T-helper 2 cell (primary cell): ENCODE measurements at regions not wholly inside any gene's neighbourhood (a gene's known extent, or its start where the extent isn't known, plus 50 kb on each side); places are given as distances from the start of the nearest gene placed in this dataset.
"Not testable (repeated sequence)": the region's sequence is repeated elsewhere in the genome, so short reads cannot be mapped to it uniquely, and the experiment has no call there.

Source experiments
- DNase-seq, 5 experiments: peaks; one replicate each; pipeline versions ENCODE4 v3.0.0 to v3.0.0-alpha.2; 2012 to 2022

DNA sequence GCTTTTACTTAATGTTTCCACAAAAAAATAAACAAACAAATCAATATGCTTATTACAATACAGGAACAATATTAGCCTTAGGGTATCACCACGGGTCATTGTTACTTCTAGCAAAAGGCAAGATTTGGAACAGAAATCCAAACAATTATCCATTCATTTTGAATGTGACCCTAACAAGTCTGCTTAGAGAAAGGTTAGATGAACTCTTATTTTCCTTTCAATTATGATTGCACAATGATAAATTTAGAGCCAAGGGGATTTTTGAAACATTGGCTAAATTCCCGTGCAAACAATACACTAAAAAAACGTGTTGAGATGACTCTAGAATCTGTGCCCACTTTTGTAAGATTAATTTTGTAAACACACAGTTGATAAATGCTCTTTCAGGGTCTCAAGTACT is 474.7 kb downstream of the PCDH7 start:
- no peak for DNase-seq

GRCh38 chr4:31199644-31200043 is 479.5 kb downstream of the PCDH7 start:
- DNase-seq, result no peak

DNA sequence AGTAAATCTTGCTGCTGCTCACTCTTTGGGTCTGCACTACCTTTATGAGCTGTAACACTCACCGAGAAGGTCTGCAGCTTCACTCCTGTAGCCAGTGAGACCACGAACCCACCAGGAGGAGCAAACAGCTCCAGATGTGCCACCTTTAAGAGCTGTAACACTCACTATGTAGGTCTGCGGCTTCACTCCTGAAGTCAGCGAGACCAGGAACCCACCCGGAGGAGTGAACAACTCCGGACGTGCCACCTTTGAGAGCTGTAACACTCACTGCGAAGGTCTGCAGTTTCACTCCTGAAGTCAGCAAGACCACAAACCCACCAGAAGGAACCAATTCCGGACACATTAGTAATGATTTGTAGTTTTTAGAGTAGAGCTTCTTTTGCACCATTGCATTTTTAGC is 481.9 kb downstream of the PCDH7 start:
- DNase-seq, result not testable (repeated sequence)

DNA sequence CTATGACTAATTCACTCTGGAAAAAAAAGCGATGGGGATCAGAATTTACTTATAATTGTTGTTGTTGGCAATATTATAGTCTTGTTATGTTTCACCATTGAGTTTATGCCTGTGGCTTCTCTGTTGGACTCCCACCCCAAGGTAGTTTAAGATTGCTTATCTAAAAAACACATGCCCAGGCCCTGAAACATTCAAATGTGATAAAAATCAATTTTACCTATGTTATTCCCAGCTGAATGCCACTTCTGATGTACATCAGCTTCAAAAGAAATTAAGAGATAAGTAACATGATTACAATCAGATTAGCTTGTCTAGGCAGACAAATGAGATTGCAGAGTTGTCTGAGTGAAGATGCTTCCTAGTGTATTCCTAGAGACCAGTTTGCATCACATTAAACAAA is 484.7 kb downstream of the PCDH7 start:
- DNase-seq, result no peak

DNA sequence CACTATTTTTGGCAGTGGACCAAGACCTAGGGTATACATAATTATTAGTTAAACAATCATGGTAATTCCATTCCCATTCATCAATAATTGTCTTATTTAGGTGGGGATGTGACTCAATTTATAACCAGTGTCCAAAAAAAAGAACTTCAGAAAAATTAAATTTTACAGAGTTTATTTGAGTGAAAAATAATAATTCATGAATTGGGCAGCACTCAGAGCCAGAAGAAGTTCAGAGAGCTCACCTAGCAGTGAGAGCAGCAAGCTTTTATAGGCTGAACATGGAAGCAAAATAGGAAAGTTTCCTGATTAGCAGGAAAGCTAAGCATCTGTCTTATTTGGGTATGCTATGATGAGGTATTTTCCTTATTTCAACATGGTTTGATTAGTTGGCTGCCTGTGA is 500.8 kb downstream of the PCDH7 start:
- DNase-seq, result no peak

GRCh38 chr4:31228068-31228467 is 507.9 kb downstream of the PCDH7 start:
- no peak for DNase-seq

- DNase-seq, result no peak
These were observed 510.4 kb downstream of the PCDH7 start for GRCh38 chr4:31230594-31230993.

DNA sequence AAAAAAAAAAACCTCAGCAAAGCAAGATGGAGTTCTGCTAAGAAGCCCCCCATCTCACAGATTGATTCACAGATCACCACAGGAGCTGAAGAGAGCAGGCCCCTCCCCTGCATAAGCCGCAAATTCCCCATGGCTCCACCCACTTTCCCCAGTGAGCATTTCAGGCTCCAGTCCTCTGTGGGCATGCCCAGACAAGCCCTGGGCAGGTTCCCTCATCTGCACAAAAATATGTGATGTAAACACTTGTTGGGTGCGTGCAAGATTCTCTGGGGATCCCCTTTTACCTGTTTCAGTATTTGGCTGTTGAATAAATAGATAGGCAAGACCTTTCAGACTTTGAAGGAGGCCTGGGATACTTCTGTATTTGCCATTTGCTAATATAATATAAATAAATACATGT is 514.3 kb downstream of the PCDH7 start:
- DNase-seq, result peak in 1 of 5 experiments; percentile 31

GRCh38 chr4:31234901-31235300 is 514.7 kb downstream of the PCDH7 start:
- DNase-seq, result no peak

DNA sequence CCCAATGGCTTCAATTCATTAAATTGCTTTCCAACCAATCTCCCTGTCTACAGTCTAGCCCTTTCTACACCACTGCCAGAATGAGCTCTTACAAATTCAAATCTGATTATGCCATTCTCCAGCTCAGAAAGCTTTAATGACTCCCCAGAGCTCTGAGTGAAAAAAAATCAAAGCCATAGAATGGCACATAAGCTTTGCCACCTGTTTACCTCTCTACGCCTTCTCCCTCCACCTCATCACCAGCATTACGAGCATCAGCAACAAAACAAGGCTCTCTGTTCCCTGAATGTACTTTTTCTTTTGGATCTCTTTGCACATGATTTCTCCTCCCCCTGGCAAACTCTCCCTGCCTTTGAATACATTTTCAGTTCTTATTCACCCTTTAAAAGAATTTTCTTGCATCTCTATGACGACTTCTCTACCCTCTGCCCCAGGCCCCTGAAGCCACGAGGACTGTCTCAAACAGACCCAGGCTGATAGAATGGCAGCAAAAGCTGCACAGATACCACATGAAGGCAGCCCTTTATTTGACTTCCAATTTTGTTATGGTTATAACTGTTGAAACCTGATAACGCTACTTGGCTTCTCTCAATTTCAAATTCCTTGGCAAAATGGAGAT is 516.0 kb downstream of the PCDH7 start:
- no peak for DNase-seq

DNA sequence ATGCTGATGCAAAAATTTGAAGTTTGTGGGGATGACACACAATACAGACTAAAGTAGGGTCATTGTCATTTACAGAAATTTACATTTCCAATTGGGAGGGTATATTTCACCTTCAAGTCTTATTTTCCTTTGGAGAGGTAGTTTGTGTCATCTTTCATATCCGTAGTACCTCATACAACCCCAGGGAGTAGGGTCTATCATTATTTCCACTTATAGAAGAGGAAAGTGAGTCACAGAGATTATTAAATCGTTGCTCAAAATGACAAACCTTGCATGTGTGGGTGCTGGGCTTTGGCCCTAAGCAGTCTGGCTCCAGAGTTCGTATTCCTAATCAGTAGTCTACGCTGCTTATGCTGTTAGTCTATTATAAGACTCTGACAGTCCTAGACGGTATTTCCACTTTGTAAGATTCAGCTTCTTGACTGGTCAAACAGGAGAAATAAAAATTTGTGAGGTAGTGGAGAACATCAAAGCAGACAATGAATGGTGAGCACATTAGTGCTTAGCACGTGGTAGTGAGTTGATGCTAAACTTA is 516.5 kb downstream of the PCDH7 start:
- DNase-seq, result no peak

- DNase-seq, result no peak
These were observed 517.1 kb downstream of the PCDH7 start for GRCh38 chr4:31237233-31237632.

DNA sequence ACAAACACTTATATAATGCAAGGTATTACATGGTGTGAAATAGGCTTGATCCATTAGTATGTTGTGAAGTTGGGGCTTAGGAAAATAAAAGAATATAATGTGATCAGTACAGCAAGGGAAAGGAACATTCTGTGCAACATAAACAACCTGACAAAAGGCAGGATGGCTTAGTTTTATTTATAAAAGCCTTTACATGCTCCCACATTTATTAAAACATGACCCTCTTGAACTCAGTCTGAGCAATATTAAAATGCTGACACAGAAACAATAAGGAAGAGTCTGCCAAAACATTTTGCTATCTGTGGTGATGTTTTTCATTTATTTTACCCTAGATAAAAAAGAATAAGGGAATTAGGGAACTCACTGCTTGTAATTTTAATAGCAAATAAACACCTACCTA is 519.7 kb downstream of the PCDH7 start:
- DNase-seq, result no peak

DNA sequence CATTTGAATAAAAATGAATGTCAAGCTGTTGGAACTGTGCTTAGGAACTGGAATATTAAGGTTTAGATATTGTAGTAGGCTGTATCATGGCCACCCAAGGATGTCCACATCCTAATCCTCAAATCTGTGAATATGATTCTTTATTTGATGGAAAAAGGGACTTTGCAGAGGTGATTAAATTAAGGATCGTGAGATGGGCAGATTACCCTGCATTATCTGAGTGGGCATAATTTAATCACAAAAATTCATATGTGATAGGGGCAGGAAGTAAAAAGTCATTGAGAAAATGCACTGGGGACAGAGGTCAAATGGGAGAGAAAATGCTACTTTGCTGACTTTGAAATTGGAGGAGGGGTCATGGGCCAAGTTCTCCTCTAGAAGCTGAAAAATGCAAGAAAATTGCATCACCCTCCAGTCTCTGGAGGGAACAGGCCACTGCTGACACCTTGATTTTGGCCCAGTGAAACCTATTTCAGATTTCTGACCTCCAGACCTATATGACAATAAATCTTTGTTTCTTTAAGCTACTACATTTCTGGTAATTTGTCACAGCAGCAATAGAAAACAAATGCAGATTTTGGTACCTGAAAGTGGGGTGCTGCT is 521.4 kb downstream of the PCDH7 start:
- no peak for DNase-seq

DNA sequence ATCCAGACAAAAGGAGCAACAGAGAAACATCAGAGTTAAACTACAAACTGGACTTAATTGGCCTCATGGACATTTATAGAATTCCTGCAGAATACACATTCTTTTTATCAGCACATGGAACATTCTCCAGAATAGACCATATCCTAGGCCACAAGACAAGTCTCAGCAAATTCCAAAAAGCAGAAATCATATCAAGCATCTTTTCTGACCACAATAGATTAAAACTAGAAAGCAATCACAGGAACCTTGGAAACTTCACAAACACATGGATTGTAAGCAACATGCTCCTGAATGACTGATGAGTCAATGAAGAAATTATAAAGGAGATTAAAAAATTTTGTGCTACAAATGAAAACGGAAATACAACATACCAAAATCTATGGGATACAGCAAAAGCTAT is 526.7 kb downstream of the PCDH7 start:
- no peak for DNase-seq

DNA sequence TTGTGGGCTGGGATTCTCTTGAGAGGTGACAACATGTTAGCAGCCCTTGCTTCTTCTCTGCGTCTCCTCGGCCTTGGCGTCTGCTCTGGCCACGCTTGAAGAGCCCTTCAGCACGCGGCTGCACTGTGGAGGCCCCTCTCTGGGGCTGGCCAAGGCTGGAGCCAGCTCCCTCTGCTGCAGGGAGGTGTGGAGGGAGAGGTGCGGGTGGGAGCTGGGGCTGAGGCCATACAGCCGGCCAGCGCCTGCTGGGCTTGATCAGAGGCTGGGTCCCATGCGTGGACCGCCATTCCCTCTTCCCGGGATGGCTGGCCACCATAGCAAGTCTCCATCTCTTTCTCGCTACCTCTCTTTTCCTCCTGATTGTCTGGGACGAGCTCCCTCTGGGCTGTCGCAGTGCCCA is 539.0 kb downstream of the PCDH7 start:
- DNase-seq, result no peak

DNA sequence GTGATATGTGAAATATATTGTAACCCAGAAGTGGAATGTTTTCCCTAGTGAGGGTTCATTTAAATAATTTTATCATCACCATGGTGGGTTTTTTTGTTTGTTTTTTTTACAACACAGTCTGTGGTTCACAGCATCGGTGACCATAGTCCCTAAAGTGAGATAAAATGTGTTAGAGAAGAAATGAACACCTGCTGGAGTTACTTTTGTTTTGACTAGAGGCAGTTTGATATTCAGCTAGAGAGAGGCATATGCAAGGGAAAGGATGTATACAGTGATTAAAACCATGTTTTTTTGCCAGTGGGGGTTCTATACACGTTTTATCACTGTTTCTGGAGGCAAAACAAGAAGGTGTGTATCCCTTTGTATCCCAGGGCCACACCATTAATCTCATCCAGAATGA is 541.5 kb downstream of the PCDH7 start:
- DNase-seq, result no peak

- DNase-seq, result not testable (repeated sequence)
These were observed 545.9 kb downstream of the PCDH7 start for GRCh38 chr4:31266094-31266493.

DNA sequence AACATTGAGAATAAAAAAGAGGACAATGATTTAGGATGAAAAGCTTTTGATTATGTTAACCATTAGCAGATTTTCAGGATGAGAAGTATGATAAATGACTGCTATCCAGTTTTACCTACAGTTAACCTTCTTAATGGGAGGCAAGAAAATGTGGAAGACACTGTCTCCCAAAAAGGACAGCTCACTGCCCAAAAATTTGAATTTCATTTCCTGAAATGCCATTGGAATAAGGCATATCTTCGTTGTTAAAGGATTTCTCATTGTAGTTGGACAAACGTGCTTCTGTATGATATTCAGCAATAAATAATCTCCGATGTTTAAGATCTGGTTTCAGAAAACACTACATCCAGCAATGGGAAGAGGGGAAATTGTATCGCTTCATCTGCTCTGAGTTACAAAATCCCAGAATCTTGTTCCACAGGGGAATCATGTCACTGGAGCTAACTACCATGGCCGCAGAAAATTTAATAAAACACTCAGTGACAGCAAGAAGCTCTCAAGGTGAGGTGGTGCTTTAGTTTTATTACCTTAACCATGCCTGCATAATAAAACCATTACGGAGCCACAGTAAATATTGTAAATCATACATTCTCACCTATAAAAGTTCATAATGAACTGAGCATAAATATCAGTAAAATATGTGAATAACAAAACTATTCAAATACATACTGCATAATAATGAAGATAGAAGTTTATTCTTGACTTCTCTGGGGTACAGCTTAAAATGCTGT is 552.3 kb downstream of the PCDH7 start:
- no peak for DNase-seq

DNA sequence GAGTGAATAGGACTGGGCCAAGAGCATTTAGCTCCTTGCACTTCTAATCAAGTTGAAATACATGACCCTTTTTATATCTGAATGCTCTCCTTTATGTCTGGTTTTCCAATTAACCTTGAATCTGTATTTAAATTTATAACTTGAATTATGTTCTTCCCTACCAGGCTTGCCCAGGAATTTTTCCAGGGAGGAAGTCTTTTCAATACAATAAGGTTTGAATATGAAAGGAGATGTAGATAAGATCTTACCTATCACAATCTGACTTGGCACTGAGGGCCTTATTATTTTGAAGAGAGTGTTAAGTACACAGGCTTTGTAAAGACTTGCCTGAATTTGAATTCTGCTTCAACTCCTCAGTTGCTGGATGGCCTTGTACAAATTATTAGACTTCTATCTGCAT is 555.7 kb downstream of the PCDH7 start:
- no peak for DNase-seq

DNA sequence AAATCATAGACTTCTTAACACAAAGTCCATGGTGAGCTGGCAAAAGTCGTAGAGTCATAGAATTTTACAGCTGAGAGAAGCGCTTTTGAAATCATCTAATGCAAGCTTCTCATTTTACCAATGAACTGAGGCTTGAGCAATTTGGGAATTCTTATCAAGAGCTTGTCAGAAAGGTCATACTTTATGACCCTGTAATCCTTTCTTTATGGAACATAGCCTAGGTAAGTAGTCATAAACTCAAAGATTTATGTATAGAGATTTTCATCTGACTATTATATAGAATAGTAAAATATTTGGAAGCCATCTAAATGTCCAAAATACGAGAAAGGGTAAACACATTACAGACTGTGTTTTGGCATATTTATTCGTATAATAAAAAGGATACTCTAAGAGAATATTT is 563.5 kb downstream of the PCDH7 start:
- no peak for DNase-seq

GRCh38 chr4:31290836-31291235 is 570.7 kb downstream of the PCDH7 start:
- no peak for DNase-seq

DNA sequence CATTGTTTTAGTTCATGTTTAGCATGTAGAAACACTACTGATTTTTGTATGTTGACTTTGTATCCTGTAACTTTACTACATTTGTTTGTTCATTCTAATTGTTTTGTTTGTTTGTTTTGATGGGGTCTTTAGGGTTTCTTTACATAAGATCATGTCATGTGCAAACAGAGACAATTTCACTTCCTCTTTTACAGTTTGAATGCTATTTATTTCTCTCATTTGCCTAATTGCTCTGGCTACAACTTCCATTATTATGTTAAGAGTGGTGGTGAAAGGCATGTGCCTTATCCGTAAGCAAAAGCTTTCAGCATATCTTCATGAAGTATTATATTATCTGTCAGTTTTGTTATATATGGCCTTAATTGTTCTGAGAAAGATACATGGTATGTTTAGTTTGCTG is 571.1 kb downstream of the PCDH7 start:
- no peak for DNase-seq
